PC-9 (cell line): ENCODE measurements at regions not wholly inside any gene's neighbourhood (a gene's known extent, or its start where the extent isn't known, plus 50 kb on each side); places are given as distances from the start of the nearest gene placed in this dataset.

Experiments used
- EZH2 ChIP-seq: fragments of 200-600 bp; sonication (generic); IDR thresholded peaks from 2 replicates; pipeline ENCODE4 v1.8.0; 2017; ENCODE audit warnings: antibody characterized with exemption, low read depth
- TF ChIP-seq, protein P1 (sequence below): fragments of 200-600 bp; sonication (generic); conservative IDR thresholded peaks from 2 replicates; pipeline ENCODE4 v1.6.1; 2017; ENCODE audit warnings: mixed run types, antibody characterized with exemption, mild to moderate bottlenecking, moderate library complexity

DNA sequence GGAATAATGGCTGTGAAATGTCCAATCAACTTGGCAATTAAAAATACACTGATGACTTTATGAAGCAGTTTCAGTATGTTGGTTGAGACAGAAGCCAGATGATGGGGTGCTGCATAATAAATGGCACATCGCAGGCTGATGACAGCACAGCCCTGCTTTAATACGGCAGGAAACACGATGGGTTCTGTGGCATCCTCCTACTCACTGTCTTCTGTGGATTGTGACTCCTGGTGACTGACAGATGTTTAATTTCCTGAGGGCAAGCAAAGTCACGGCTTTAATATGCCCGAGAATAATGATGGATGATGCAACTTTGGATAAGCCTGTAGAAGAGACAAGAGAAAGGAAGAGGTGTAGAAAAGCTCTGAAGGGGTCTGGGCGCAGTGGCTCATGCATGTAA is 295.4 kb downstream of the TRIML1 start:
- TF ChIP-seq, protein P1, sequence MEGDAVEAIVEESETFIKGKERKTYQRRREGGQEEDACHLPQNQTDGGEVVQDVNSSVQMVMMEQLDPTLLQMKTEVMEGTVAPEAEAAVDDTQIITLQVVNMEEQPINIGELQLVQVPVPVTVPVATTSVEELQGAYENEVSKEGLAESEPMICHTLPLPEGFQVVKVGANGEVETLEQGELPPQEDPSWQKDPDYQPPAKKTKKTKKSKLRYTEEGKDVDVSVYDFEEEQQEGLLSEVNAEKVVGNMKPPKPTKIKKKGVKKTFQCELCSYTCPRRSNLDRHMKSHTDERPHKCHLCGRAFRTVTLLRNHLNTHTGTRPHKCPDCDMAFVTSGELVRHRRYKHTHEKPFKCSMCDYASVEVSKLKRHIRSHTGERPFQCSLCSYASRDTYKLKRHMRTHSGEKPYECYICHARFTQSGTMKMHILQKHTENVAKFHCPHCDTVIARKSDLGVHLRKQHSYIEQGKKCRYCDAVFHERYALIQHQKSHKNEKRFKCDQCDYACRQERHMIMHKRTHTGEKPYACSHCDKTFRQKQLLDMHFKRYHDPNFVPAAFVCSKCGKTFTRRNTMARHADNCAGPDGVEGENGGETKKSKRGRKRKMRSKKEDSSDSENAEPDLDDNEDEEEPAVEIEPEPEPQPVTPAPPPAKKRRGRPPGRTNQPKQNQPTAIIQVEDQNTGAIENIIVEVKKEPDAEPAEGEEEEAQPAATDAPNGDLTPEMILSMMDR = no peak
- TF ChIP-seq EZH2 = no peak
